Fibroblast of gingiva (primary cell): ENCODE measurements at regions not wholly inside any gene's neighbourhood (a gene's known extent, or its start where the extent isn't known, plus 50 kb on each side); places are given as distances from the start of the nearest gene placed in this dataset.
"Not testable (repeated sequence)": the region's sequence is repeated elsewhere in the genome, so short reads cannot be mapped to it uniquely, and the experiment has no call there.

Experiments
- DNase-seq: peaks from one replicate; pipeline ENCODE4 v3.0.0-alpha.2; 2011; ENCODE audit warnings: low read depth

GRCh38 chr9:88280816-88281382, 107.3 kb upstream of the SPIN1 start:
- no peak for DNase-seq

- DNase-seq: no peak
Observed at GRCh38 chr9:88278036-88278435, 110.2 kb upstream of the SPIN1 start.

GRCh38 chr9:88274078-88274477, 114.2 kb upstream of the SPIN1 start:
- no peak for DNase-seq

- DNase-seq: no peak
Observed at GRCh38 chr9:88272986-88273385, 115.3 kb upstream of the SPIN1 start.

- no peak for DNase-seq
Observed at GRCh38 chr9:88270413-88270812, 117.8 kb upstream of the SPIN1 start.

GRCh38 chr9:88268886-88269285, 119.4 kb upstream of the SPIN1 start:
- no peak for DNase-seq

GRCh38 chr9:88267283-88267682, 121.0 kb upstream of the SPIN1 start:
- DNase-seq: no peak

- DNase-seq: no peak
Observed at GRCh38 chr9:88266416-88266815, 121.8 kb upstream of the SPIN1 start.

GRCh38 chr9:88259001-88259400, 120.7 kb upstream of the SPATA31C2 start:
- no peak for DNase-seq

- DNase-seq: no peak
Observed at GRCh38 chr9:88258601-88259000, 120.3 kb upstream of the SPATA31C2 start.

- DNase-seq: peak; percentile 77
Observed at GRCh38 chr9:88258024-88258423, 119.7 kb upstream of the SPATA31C2 start.

GRCh38 chr9:88256216-88256615, 117.9 kb upstream of the SPATA31C2 start:
- no peak for DNase-seq

- DNase-seq: not testable (repeated sequence)
Observed at GRCh38 chr9:88255806-88256205, 117.5 kb upstream of the SPATA31C2 start.

- no peak for DNase-seq
Observed at GRCh38 chr9:88251903-88252302, 113.6 kb upstream of the SPATA31C2 start.

- no peak for DNase-seq
Observed at GRCh38 chr9:88243736-88244135, 105.5 kb upstream of the SPATA31C2 start.

GRCh38 chr9:88242879-88243278, 104.6 kb upstream of the SPATA31C2 start:
- DNase-seq: no peak

GRCh38 chr9:88237991-88238571, 99.8 kb upstream of the SPATA31C2 start:
- no peak for DNase-seq

GRCh38 chr9:88237479-88237961, 99.2 kb upstream of the SPATA31C2 start:
- no peak for DNase-seq

- peak; percentile 32 for DNase-seq
Observed at GRCh38 chr9:88236511-88237478, 98.5 kb upstream of the SPATA31C2 start.

GRCh38 chr9:88235615-88236014, 97.3 kb upstream of the SPATA31C2 start:
- DNase-seq: no peak

- no peak for DNase-seq
Observed at GRCh38 chr9:88234114-88234513, 95.8 kb upstream of the SPATA31C2 start.

- no peak for DNase-seq
Observed at GRCh38 chr9:88233091-88233490, 94.8 kb upstream of the SPATA31C2 start.

GRCh38 chr9:88230612-88231011, 92.3 kb upstream of the SPATA31C2 start:
- DNase-seq: no peak
